ENCODE measurements at regions not wholly inside any gene's neighbourhood (a gene's known extent, or its start where the extent isn't known, plus 50 kb on each side); places are given as distances from the start of the nearest gene placed in this dataset.

DNA sequence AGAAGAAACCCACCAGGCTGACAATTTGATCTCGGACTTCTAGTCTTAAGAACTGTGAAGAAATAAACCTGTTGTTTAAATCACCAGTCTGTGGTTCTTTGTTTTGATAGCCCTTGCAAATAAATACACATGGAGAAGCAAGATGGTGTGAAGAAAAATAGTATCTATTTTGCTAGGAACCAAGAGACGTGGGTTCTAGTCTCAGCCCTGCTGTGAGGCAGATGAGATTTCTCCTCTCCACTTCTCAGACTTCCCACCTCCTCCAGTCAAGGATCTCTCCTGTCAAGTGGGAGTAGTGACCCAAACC, 294.9 kb upstream of the JARID2 start:
- intact Hi-C loops (cut with micrococcal nuclease; ENCODE audit: unreplicated experiment) = no loop called here
- Histone ChIP-seq H3K4me1 (ENCODE audit: insufficient read depth, low read length) (no peaks in the 10 kb centered on the region), H3K9me3 (ENCODE audit: low read length) (peaks cover 10% of the 10 kb centered on the region; the same call in 1 of the 2 replicates), H4K20me1 (ENCODE audit: insufficient read depth, low read length) (no peaks in the 10 kb centered on the region), H3K27me3 (ENCODE audit: control insufficient read depth in 1 of 2, insufficient read depth in 2 of 2, low read length in 2 of 2) (no peaks in the 10 kb centered on the region), H3K9ac (ENCODE audit: insufficient read depth, low read depth, low read length) (no peak overlapping the region), H3K4me2 (ENCODE audit: low read depth, low read length) (no peak overlapping the region), H3K27ac (ENCODE audit: extremely low read length, insufficient read depth, low read length) (no peak overlapping the region), H3K36me3 (replicated peaks in 1 of 2; ENCODE audit: control insufficient read depth in 1 of 2, insufficient read depth in 2 of 2, low read length in 2 of 2) (no peaks in the 10 kb centered on the region), H2AFZ (ENCODE audit: low read length) (no peak overlapping the region), H3K79me2 (ENCODE audit: insufficient read depth, low read length) (no peaks in the 10 kb centered on the region), H3K4me3 (replicated peaks in 1 of 3; ENCODE audit: insufficient read depth in 1 of 3, low read depth in 2 of 3, low read length in 3 of 3) (no peak overlapping the region)
- POLR2A ChIA-PET = no interaction called here
- ATAC-seq = no peak
- WGBS (ENCODE audit: low lambda C conversion rate) = 33% methylated on average over 2 of the region's 2 CpGs
- no peak for FAIRE-seq
- in situ Hi-C loops (cut with HindIII; ENCODE audit: extremely low pct_ligation_motif_present, low pct_unique_long_range_greater_than_20kb) = no loop called here
- no peak for DNase-seq (ENCODE audit: low spot score)
- TF ChIP-seq ZNF672 (CRISPR knock-in tag; IDR thresholded peaks at IDR 0.05) (no peak), ZNF207 (IDR thresholded peaks at IDR 0.05; ENCODE audit: borderline replicate concordance) (no peak), ZNF264 (CRISPR knock-in tag; IDR thresholded peaks at IDR 0.05) (no peak)
- TF ChIP-seq, protein P1, sequence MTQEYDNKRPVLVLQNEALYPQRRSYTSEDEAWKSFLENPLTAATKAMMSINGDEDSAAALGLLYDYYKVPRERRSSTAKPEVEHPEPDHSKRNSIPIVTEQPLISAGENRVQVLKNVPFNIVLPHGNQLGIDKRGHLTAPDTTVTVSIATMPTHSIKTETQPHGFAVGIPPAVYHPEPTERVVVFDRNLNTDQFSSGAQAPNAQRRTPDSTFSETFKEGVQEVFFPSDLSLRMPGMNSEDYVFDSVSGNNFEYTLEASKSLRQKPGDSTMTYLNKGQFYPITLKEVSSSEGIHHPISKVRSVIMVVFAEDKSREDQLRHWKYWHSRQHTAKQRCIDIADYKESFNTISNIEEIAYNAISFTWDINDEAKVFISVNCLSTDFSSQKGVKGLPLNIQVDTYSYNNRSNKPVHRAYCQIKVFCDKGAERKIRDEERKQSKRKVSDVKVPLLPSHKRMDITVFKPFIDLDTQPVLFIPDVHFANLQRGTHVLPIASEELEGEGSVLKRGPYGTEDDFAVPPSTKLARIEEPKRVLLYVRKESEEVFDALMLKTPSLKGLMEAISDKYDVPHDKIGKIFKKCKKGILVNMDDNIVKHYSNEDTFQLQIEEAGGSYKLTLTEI (CRISPR knock-in tag; conservative IDR thresholded peaks at IDR 0.05) = no peak
- CTCF ChIA-PET (ENCODE audit: low intra/inter-chr PET ratio, low total read pairs) = no interaction called here
- no TSS peak for BruUV-seq (replicated peaks)

DNA sequence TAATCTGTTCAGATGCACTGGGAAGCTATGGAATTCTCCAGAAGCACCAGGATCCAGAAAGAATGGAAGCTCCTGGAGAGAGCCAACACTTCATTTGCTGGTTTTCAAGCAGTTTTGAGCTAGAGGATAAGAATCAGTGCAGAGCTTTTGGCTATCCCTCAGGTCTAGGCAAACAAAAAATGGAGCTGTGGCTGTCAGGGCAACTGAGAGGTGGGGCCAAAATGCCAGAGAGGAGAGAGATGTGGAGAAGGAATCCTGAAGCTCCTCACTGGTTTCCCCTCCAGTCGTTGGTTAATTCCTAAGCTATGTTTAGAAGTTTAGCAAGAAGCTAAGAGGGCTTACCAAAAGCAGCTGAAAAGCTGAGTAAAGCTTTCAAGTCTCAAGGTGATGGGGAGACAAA, 294.2 kb upstream of the JARID2 start:
- intact Hi-C loops (cut with micrococcal nuclease; ENCODE audit: unreplicated experiment) (no loop called here), in situ Hi-C loops (cut with HindIII; ENCODE audit: extremely low pct_ligation_motif_present, low pct_unique_long_range_greater_than_20kb) (no loop called here)
- Histone ChIP-seq H3K9me3 (ENCODE audit: low read length) (peaks cover 10% of the 10 kb centered on the region; the same call in 1 of the 2 replicates), H3K4me1 (ENCODE audit: insufficient read depth, low read length) (no peaks in the 10 kb centered on the region), H3K4me2 (ENCODE audit: low read depth, low read length) (no peak overlapping the region), H3K27ac (ENCODE audit: extremely low read length, insufficient read depth, low read length) (no peak overlapping the region), H2AFZ (ENCODE audit: low read length) (no peak overlapping the region), H3K27me3 (ENCODE audit: control insufficient read depth in 1 of 2, insufficient read depth in 2 of 2, low read length in 2 of 2) (no peaks in the 10 kb centered on the region), H3K79me2 (ENCODE audit: insufficient read depth, low read length) (no peaks in the 10 kb centered on the region), H3K4me3 (replicated peaks in 1 of 3; ENCODE audit: insufficient read depth in 1 of 3, low read depth in 2 of 3, low read length in 3 of 3) (no peak overlapping the region), H3K36me3 (replicated peaks in 1 of 2; ENCODE audit: control insufficient read depth in 1 of 2, insufficient read depth in 2 of 2, low read length in 2 of 2) (no peaks in the 10 kb centered on the region), H4K20me1 (ENCODE audit: insufficient read depth, low read length) (no peaks in the 10 kb centered on the region), H3K9ac (ENCODE audit: insufficient read depth, low read depth, low read length) (no peak overlapping the region)
- TF ChIP-seq ZNF619 (CRISPR knock-in tag; IDR thresholded peaks at IDR 0.05) (no peak), CBX5 (CRISPR knock-in tag; IDR thresholded peaks at IDR 0.05; ENCODE audit: borderline replicate concordance) (no peak)
- POLR2A ChIA-PET = no interaction called here
- CTCF ChIA-PET (ENCODE audit: low intra/inter-chr PET ratio, low total read pairs) = no interaction called here
- no peak for FAIRE-seq
- DNase-seq (ENCODE audit: low spot score) = no peak
- BruUV-seq (replicated peaks) = no TSS peak
- WGBS (ENCODE audit: low lambda C conversion rate) = 4% methylated on average over 1 of the region's 1 CpG
- ATAC-seq = no peak

All from HepG2 (cell line).